GM19035 (cell line): ENCODE measurements at regions not wholly inside any gene's neighbourhood (a gene's known extent, or its start where the extent isn't known, plus 50 kb on each side); places are given as distances from the start of the nearest gene placed in this dataset.

Experiments
- ATAC-seq: cut with Tn5 transposase; IDR thresholded peaks from one replicate; pipeline ENCODE4 v1.9.1; 2021; ENCODE audit not compliant: unreplicated experiment

DNA sequence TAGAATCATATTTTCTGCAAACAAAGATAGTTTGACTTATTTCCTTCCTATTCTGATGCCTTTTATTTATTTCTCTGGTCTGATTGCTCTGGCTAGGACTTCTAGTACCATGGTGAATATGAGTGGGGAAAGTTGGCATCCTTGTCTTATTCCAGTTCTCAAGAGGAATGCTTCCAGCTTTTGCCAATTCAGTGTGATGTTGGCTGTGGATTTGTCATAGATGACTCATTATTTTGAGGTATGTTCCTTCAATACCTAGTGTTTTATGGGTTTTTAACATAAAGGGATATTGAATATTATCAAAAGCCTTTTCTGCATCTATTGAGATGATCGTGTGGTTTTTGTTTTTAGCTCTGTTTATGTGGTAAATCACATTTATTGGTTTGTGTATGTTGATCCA lies 139.4 kb upstream of the CNTN1 start:
- no peak for ATAC-seq

DNA sequence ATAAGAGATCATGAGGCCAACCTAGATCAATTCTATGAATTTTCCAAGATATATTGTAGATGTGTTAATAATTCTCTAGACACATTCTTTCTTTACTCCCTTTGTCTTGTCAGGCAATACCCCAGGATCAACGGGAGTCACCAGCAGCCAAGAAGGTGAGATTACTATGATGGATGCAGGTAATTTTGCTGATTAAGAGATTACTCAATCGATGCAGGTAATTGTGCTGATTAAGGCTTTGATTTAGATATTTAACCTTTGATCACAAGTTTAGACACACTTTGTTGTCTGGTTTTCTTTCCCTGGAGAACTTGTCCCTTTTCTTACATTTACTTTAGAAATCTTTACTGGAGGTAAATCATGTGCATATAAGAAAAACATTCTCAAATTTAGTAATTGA lies 134.3 kb upstream of the CNTN1 start:
- ATAC-seq = no peak

DNA sequence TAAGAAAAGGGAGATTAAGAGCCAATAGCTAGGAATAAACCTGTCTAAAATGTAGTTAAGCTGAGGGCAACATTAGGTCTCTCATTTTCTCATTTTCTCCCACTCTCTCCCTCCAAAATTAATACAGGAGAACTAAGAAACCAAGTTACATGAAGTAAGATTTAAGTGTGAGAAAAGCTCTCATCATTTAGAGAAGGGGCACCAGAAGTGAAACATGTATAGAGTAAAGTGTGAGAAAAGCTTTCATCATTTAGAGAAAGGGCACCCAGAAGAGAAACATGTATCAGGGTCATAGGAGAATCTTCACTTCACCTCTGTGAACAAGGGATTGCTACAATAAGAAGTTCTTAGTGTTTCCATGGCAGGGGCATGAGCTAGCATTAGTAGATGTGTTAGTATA lies 132.4 kb upstream of the CNTN1 start:
- peak; percentile 56 for ATAC-seq

DNA sequence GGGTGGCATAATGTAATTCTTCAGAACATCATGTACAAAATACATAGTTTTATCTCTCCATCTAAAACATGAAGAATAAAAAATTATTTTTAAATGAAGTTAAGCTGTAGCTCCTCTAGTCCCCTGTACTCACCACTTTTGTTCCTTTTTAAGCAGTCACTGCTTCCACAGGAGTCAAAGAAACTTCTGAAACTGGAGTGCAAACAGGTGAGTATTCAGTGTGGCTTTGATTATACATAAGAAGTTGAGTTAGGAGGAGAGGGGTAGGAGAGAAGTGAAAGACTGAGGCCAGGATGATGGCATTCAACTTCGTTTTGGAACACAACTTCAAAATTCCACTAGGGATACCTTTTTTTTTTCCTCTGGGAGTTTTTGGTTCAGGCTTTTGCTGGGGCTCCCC lies 131.4 kb upstream of the CNTN1 start:
- ATAC-seq = peak; percentile 26

DNA sequence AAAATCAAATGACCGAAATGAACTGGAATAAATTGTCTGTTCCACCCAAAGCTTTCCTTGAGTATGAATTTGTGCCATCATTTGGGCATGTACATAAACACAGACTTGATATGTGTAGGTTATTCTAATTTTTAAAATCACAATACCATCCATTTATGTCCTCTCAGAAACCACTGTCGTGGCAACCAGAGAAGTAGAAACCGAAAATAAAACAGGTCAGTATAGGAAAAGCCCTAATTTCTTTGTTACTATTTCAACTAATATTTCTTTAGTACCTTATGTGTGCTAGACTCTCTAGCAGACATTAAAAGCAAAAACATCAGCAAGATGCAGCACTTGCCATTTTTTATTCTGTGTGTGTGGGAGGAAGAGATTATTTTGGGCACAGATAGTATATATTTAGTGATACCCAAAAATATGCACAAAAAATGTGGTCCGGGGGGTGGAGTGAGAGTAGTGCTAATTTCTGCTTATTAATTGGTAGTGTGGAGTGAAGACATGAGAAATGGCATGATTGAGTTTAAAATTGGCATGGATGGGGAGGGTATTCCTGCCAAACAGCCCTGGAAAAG lies 130.8 kb upstream of the CNTN1 start:
- peak; percentile 62 for ATAC-seq

DNA sequence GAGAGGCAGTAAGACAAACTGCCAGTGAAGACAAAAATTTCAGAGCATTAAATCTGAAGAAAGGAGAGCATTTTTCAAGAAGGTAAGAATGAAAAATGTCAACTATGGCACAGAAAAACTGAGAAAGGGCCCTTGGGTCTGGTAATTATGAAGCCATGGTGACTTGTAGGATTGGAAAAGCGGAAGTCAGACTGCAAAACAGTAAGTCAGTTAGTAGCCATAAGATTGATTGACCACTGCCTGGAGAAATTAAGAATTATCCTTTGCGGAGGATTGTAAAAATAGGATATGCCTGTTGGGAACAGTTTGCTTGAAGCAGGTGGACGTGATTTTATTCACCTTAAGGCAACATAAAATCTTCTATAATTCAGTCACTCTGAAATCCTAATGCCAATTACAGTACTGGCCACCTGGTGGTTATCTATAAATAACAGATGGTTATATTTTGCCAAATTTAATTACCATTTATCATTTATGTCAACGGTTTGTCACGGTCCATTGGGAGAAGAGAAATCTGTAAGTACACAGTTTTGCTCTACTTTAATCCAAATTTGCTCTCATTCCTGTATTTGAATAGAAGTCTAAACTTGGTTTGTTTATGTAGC lies 127.1 kb upstream of the CNTN1 start:
- ATAC-seq = no peak

DNA sequence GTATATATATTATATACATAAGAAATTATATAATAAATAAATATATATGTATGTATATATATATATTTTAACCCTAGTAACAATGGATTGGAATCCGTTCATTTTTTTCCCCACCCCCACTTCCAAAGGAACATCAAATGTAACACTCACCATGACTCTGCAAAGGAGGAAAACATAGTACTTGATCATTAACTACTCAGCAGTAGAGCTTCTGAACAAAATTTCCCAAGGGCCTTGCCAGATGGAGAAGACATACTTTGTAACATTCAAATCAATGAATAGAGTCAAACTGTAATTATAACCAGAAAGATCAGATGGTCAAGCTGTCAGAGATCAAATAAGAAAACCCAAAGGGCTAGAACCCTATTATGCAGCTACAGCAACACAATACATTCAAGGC lies 126.0 kb upstream of the CNTN1 start:
- no peak for ATAC-seq

DNA sequence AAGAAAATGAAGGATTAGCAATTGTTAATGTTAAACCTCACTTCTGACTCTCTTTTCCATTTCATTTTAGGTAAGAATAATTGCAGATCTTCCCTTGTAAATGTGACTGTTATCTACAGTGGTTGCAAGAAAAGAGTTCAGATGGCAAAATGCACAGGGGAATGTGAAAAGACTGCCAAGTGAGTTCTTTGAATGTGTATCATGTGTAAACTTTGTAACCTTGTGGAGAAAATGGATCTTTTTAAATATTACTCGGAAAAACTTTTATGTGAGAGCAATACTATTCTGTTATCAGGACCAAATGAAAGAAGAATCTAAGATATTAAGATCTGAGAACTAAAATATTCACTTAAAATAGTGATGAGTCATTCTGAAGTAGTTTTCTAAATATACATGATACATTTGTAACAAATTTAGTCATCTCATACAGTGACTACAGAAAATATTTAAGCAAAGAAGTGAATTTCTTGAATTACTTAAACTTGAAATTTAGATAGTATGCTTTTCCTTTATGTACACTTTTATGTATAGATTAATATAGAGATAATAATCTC lies 122.5 kb upstream of the CNTN1 start:
- no peak for ATAC-seq

DNA sequence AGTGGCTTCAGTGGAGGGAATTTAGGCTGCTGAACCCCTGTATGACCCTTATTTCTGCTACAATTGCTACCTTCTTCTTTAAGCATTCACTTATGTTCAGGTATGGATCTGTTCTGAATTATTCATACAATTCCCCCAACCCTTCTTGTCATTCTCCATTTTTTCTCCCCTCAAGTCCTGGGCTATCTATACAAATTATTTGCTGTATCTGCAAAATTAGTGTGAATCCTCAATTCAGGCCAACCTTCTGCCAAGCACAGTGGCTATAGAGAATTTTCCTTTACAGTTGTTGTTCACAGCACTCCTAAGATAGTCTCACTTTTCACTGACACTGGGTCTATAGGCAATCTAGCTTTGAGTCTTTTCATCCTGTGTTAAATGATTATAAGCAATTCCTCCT lies 119.2 kb upstream of the CNTN1 start:
- ATAC-seq = no peak

DNA sequence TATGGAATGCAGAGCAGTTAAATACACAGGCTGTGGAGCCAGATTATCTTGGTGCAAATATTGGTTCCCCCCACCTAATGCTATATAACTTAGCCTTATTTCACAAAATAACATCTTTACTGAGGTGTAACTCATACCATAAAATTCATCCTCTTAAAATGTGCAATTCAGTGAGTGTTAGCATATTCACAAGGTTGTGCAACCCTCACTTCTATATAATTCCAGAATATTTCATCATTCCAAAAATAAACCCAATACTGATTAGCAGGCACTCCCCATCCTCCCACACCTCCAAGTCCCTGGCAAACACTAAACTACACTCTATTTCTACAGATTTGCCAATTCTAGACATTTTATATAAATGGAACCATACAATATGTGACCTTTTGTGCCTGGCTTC lies 116.3 kb upstream of the CNTN1 start:
- no peak for ATAC-seq

DNA sequence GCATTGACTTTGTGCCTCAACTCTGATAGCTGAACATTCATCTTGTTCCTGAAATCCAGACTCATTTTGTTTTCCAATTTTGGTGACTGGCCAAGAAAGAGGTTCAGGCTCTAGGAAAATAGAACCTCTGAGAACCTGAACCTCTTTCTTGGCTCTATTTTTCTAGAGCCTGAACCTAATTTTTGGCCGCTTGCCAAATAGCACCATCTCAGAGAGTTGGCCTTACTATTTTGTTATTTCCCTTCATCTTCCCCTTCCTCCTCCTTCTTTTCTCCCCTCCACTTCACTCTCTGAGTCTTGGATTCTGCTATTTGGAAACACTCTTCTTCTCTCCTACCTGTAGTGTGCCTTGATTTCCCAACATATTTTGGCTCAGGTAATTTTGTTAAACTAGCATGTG lies 114.4 kb upstream of the CNTN1 start:
- ATAC-seq = no peak

DNA sequence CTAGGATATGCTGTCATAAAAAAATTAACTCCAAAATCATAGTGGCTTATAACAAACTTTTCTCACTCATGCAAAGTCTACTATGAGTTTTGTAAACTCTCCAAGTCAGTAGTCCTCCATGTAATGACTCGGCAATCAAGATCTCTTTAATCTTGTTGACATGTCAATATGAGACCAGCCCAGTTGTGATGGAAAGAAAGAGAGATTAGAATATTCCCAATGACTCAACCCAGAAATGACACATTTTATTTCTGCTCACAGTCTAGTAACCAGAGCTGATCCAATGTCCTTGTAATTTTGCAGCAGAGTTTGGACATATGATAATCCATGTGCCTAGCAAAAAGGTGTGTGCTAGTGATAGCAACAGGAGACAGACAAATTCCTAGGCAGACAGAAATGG lies 112.6 kb upstream of the CNTN1 start:
- no peak for ATAC-seq

DNA sequence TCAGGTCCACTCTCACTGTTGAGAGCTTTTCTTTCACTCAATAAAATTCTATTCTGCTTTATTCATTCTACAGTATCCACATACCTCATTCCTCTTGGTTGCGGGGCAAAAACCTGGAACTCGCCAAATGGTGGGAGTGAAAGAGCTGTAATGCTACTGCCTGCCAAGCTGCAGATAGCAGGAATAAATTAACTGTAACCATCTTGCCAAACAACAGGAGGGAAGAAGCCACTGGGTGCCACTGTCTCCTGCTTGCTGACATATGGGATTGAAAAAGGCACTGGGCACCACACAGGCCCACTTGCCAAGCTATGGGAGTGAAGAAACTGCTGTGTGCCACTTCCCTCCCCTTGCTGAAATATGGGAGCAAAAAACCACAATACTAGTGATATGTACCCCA lies 111.9 kb upstream of the CNTN1 start:
- no peak for ATAC-seq

DNA sequence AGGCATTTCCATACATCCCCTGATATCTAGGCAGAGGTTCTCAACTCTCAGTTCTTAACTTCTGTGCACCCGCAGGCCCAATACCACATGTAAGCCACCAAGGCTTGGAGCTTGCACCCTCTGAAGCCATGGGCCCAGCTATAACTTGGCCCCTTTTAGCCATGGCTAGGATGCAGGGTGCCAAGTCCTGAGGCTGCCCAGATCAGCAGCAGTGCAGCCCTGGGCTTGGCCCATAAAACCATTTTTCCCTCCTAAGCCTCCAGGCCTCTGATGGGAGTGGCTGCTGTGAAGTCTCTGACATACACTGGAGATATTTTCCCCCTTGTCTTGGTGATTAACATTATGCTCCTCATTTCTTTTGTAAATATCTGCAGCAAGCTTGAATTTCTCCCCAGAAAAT lies 110.3 kb upstream of the CNTN1 start:
- ATAC-seq = no peak

DNA sequence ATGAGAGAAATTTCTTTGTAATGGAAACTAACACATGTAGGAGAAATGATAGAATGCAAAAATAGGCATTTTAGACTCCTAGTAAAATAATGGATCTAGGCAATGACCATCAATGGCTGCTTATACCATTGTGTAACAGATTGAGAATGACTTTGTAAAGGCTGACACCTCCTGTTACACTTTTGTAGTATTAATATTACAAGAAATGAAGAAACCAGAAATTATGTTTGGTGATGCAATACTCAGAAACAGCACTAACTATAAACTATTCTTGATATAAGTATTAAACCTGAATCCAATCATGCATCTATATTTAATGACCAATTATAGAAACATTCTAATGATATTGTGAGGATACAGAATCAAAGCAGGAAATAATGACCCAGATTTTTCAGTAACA lies 108.5 kb upstream of the CNTN1 start:
- no peak for ATAC-seq

DNA sequence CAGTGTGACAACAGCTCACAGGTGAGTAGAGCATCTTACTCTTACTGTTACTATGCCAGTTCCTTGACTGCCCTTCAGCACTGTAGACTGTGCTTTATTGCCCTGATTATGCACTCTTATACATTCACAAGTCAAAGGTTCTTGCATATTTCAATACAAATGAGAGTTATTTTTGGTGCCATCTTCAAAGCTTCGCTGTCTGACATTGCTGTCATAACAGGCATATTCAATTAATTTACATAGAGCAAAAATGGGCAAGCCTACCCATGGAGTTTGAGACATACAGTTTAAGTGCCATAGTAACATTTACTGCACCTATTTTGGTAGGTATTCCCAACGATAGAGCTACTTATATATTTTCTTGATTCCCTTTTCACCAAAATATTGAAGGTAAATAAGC lies 107.5 kb upstream of the CNTN1 start:
- no peak for ATAC-seq

DNA sequence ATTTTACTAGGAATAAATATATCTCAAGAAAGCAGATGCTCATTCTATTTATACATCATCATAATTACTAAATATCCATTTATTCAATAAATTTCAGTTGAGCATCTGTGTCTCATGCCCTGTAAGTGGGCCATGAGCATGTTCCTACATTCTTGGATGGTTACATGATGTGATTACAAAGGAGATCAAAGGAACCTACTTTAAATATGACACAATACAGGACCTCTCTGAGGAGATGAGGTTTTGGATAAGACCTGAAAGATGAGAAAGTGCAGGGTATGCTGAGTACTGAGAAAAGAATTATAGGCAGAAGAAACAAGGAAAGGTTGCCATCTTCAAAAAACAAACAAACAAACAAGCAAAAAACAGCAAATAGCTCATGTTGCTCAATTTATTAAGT lies 105.4 kb upstream of the CNTN1 start:
- ATAC-seq = no peak

DNA sequence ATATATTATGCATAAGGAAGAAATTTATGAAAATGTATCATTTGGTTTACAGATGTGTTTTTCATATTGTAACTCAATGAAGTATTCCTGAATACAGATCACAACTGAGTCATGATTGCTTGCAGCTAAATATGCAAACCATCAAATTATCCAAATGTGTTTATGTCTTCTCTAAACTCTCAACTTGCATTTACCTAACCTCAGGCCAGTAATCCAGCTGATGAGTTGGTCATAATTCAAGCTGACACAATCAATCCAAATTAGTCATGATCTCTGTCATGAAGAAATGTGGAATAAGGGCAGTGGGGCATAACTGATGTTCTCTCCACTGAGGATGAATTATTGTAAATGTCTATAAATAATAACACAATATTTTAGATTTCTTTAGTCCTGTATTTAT lies 104.8 kb upstream of the CNTN1 start:
- ATAC-seq = no peak

DNA sequence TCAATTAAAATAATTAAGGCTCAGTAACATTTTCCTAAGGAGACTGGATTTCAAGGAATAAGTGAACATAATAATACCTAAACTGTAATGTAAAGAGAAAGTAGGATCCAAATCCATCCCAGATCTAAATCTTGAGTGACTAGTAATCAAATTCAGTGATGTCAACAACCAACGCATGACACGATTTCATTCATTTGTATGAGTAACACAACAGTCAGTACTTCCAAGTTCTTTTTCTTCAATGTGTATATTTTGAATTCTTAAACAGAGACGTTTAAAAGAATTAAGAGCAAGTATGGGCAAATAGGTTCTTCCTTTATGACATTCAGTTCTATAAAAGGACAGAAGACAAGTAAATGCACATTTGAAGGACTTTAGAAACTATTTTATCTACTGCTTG lies 104.3 kb upstream of the CNTN1 start:
- no peak for ATAC-seq

DNA sequence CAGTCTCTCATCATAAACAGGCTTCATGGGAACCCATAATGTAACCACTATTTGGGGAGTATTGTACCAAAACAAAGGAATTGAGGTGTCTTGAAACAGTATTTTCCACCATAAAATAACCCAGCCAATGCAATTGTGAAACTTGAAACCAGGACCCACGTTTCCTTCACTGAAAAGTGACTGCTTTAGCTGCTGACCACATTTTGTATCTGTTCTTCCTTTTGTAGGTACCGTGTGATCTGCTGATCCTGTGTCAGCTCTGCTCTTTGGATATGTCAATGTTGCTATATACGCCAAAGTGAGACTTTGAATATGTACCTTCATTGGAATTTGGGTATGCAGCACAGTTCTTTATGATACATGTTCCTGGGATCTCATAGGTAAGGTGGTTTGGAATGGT lies 95.1 kb upstream of the CNTN1 start:
- no peak for ATAC-seq

DNA sequence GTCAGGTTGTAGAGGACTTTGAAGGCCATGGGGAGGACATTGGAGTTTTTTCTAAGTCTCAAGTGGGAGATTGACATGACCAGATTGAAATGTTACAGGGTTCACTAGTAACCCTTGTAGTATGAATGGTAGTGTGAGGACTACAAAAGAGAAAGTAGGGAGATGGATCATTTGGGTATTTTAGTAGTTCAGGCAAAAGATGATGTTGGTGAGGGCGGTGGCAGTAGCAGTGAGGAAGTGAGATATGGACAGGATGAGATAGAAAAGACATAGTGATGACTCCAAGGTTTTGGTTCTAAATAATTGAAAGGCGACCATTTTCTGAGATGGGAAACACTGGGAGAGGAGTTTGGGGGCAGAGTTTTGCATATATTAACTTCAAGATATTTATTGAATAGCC lies 94.2 kb upstream of the CNTN1 start:
- no peak for ATAC-seq

DNA sequence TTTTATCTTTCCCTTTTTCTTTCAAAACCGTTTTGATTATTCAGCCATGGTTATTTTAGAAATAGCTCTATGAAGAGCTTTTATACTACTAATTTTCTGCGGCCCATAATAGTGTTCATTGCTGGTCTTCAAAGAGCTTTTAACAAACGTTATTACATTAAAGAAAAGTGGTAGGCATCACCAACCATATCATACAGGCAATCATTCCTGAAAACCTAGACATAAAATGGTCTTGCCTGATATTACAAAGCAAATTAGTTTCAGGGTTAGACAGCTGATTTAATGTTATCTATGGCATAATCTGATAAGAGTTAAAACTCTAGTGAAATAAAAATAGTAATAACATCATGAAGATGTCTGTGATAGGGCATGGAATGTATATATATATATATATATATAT lies 89.7 kb upstream of the CNTN1 start:
- no peak for ATAC-seq

DNA sequence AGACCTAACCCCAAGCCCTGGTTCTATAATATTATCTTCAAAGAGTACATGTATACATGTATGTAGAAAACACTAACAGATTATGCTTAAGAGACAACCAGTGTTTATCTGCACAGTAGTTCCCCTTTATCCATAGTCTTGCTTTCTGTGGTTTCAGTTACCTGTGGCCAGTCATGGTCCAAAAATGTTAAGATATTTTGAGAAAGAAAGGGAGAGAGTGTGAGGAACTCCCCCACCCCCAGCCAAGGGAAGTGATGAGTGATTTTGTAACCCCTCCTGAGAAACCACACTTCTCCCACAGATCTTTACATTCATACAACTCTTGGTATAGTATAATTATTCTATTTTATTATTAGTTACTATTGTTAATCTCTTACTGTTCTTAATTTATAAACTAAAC lies 77.3 kb upstream of the CNTN1 start:
- ATAC-seq = peak; percentile 52
